HG03378 (cell line): ENCODE measurements at regions not wholly inside any gene's neighbourhood (a gene's known extent, or its start where the extent isn't known, plus 50 kb on each side); places are given as distances from the start of the nearest gene placed in this dataset.
"Not testable (repeated sequence)": the region's sequence is repeated elsewhere in the genome, so short reads cannot be mapped to it uniquely, and the experiment has no call there.

Experiments used
- ATAC-seq: cut with Tn5 transposase; IDR thresholded peaks from one replicate; pipeline ENCODE4 v1.9.1; 2021; ENCODE audit warnings: mild to moderate bottlenecking, moderate library complexity; ENCODE audit not compliant: unreplicated experiment

GRCh38 chr5:100066020-100066419 is 469.2 kb upstream of the FAM174A start:
- ATAC-seq: not testable (repeated sequence)

GRCh38 chr5:100043475-100043874 is 491.7 kb upstream of the FAM174A start:
- peak; percentile 40 for ATAC-seq

GRCh38 chr5:100026606-100027005 is 508.6 kb upstream of the FAM174A start:
- no peak for ATAC-seq

- ATAC-seq: no peak
Observed at GRCh38 chr5:100023536-100023935, 511.6 kb upstream of the FAM174A start.

GRCh38 chr5:100017520-100018262 is 517.5 kb upstream of the FAM174A start:
- no peak for ATAC-seq

- not testable (repeated sequence) for ATAC-seq
Observed at GRCh38 chr5:100013305-100013704, 521.9 kb upstream of the FAM174A start.

- ATAC-seq: not testable (repeated sequence)
Observed at GRCh38 chr5:100011160-100011559, 524.0 kb upstream of the FAM174A start.

- no peak for ATAC-seq
Observed at GRCh38 chr5:100004969-100005368, 530.2 kb upstream of the FAM174A start.

GRCh38 chr5:99998319-99998718 is 536.9 kb upstream of the FAM174A start:
- ATAC-seq: no peak

- no peak for ATAC-seq
Observed at GRCh38 chr5:99995407-99995806, 539.8 kb upstream of the FAM174A start.

GRCh38 chr5:99973779-99974178 is 561.4 kb upstream of the FAM174A start:
- no peak for ATAC-seq

GRCh38 chr5:99955962-99956361 is 579.2 kb upstream of the FAM174A start:
- ATAC-seq: no peak

- no peak for ATAC-seq
Observed at GRCh38 chr5:99955006-99955405, 580.2 kb upstream of the FAM174A start.

GRCh38 chr5:99949969-99950524 is 585.1 kb upstream of the FAM174A start:
- ATAC-seq: no peak

- ATAC-seq: no peak
Observed at GRCh38 chr5:99949361-99949760, 585.8 kb upstream of the FAM174A start.

- peak; percentile 41 for ATAC-seq
Observed at GRCh38 chr5:99948850-99949249, 586.3 kb upstream of the FAM174A start.

- no peak for ATAC-seq
Observed at GRCh38 chr5:99945478-99946442, 589.4 kb upstream of the FAM174A start.

GRCh38 chr5:99940540-99940939 is 594.6 kb upstream of the FAM174A start:
- no peak for ATAC-seq

GRCh38 chr5:99936911-99937310 is 598.3 kb upstream of the FAM174A start:
- no peak for ATAC-seq

- no peak for ATAC-seq
Observed at GRCh38 chr5:99929806-99930135, 605.4 kb upstream of the FAM174A start.

GRCh38 chr5:99929067-99929805 is 605.9 kb upstream of the FAM174A start:
- ATAC-seq: no peak
